Endothelial cell of umbilical vein (primary cell): ENCODE measurements at regions not wholly inside any gene's neighbourhood (a gene's known extent, or its start where the extent isn't known, plus 50 kb on each side); places are given as distances from the start of the nearest gene placed in this dataset.

Source experiments
- BruUV-seq: library from RNA; stranded (reverse); fragments of 400-500 nt; replicated peaks from 2 replicates; lab custom pipeline; 2021; lab: Mats Ljungman, UMichigan
- CTCF ChIA-PET: fragments of 300-600, 350-600 bp; sonication (Branson Sonifier 250); formaldehyde crosslinking; loops from one replicate; lab custom pipeline; 2021; ENCODE audit warnings: antibody characterized with exemption, inconsistent platforms; lab: Charles Lee
- POLR2A ChIA-PET: fragments of 300-600, 350-600 bp; sonication (Branson Sonifier 250); formaldehyde crosslinking; loops from one replicate; lab custom pipeline; 2021; ENCODE audit warnings: antibody characterized with exemption, inconsistent platforms; lab: Charles Lee
- DNase-seq: peaks from one replicate; pipeline ENCODE4 v3.0.0-alpha.2; 2011; ENCODE audit warnings: low read depth, low spot score
- FAIRE-seq: peaks from 2 replicates; lab custom pipeline; 2011; peaks lifted over from hg19 to GRCh38; lab: Jason Lieb, UNC
- H2AFZ ChIP-seq: 2 replicates; pipeline ENCODE4 v1.6.0; 2012; ENCODE audit warnings: low read depth, low read length, control low read depth, inconsistent platforms
- H3K27ac ChIP-seq: 2 replicates; pipeline ENCODE4 v1.5.1; 2011; ENCODE audit warnings: low read depth, mild to moderate bottlenecking, control low read depth, low read length, moderate library complexity; ENCODE audit not compliant: insufficient read depth
- H3K27me3 ChIP-seq, 2 experiments: 2 replicates each; pipeline versions ENCODE4 v1.6.0 to v1.6.1; 2011; ENCODE audit warnings: low read length in 2 of 2, mixed read lengths in 1 of 2; ENCODE audit not compliant: control insufficient read depth in 2 of 2, insufficient read depth in 2 of 2
- H3K36me3 ChIP-seq, 2 experiments: 2 replicates in 1 of 2; 3 replicates in 1 of 2; pipeline ENCODE4 v1.5.1; 2011; ENCODE audit warnings: low read length in 2 of 2, mild to moderate bottlenecking in 1 of 2, moderate library complexity in 1 of 2; ENCODE audit not compliant: control insufficient read depth in 2 of 2, insufficient read depth in 2 of 2; ENCODE audit errors: extremely low read depth in 1 of 2
- H3K4me1 ChIP-seq: 3 replicates; pipeline ENCODE4 v1.5.1; 2011; ENCODE audit warnings: mild to moderate bottlenecking, low read length; ENCODE audit not compliant: control insufficient read depth, insufficient read depth; ENCODE audit errors: extremely low read depth
- H3K4me2 ChIP-seq: 2 replicates; pipeline ENCODE4 v1.6.1; 2011; ENCODE audit warnings: low read length, control low read depth, mixed read lengths; ENCODE audit not compliant: insufficient read depth
- H3K4me3 ChIP-seq, 3 experiments: fragments of 200-600 bp in 1 of 3; sonication (generic), shearing (Covaris generic) in 1 of 3; replicated peaks in 1 of 3; 2 replicates each; pipeline ENCODE4 v1.5.1; 2011 to 2016; ENCODE audit warnings: control low read depth in 3 of 3, low read length in 3 of 3, mild to moderate bottlenecking in 2 of 3, inconsistent platforms in 1 of 3, low read depth in 1 of 3, moderate library complexity in 1 of 3; ENCODE audit not compliant: insufficient read depth in 1 of 3
- H3K79me2 ChIP-seq: 2 replicates; pipeline ENCODE4 v1.6.0; 2012; ENCODE audit warnings: low read length, inconsistent platforms; ENCODE audit not compliant: control insufficient read depth, insufficient read depth
- H3K9ac ChIP-seq: replicated peaks from 2 replicates; pipeline ENCODE3; 2011; ENCODE audit warnings: low read length, control low read depth; ENCODE audit not compliant: insufficient read depth; ENCODE audit errors: extremely low read depth
- H3K9me1 ChIP-seq: replicated peaks from 3 replicates; pipeline ENCODE4 v1.6.0; 2011; ENCODE audit warnings: mild to moderate bottlenecking, low read length; ENCODE audit not compliant: control insufficient read depth, insufficient read depth; ENCODE audit errors: extremely low read depth
- H3K9me3 ChIP-seq: replicated peaks from 2 replicates; pipeline ENCODE4 v1.5.1; 2012; ENCODE audit warnings: low read length, inconsistent platforms; ENCODE audit not compliant: control insufficient read depth, insufficient read depth
- H4K20me1 ChIP-seq: replicated peaks from 2 replicates; pipeline ENCODE3; 2011; ENCODE audit warnings: mild to moderate bottlenecking, low read length; ENCODE audit not compliant: control insufficient read depth, insufficient read depth; ENCODE audit errors: extremely low read depth
- CTCF ChIP-seq, 2 donors: IDR thresholded peaks; 1 replicate in 1 of 2; 2 replicates in 1 of 2; pipeline ENCODE4 v1.5.1; 2011; ENCODE audit warnings: low read length in 2 of 2, mild to moderate bottlenecking in 2 of 2, moderate library complexity in 2 of 2, control low read depth in 1 of 2, inconsistent platforms in 1 of 2, low read depth in 1 of 2; ENCODE audit not compliant: insufficient read depth in 1 of 2; ENCODE audit errors: extremely low read depth in 1 of 2
- EZH2 ChIP-seq: IDR thresholded peaks from 2 replicates; pipeline ENCODE4 v1.6.1; 2012; ENCODE audit warnings: borderline replicate concordance, low read depth, mild to moderate bottlenecking, moderate library complexity, low read length, inconsistent platforms; ENCODE audit not compliant: severe bottlenecking
- FOS ChIP-seq: IDR thresholded peaks from 2 replicates; pipeline ENCODE4 v1.6.1; 2011; ENCODE audit warnings: mild to moderate bottlenecking, low read length, moderate library complexity, borderline replicate concordance; ENCODE audit not compliant: insufficient read depth
- GATA2 ChIP-seq: IDR thresholded peaks from 2 replicates; pipeline ENCODE4 v1.7.0; 2011; ENCODE audit warnings: low read depth, mild to moderate bottlenecking, moderate library complexity, mixed read lengths, low read length; ENCODE audit not compliant: insufficient read length, insufficient read depth
- JUN ChIP-seq: IDR thresholded peaks from 2 replicates; pipeline ENCODE4 v1.6.1; 2011; ENCODE audit warnings: borderline replicate concordance, low read depth; ENCODE audit not compliant: insufficient read length, insufficient read depth
- MAX ChIP-seq: IDR thresholded peaks from 2 replicates; pipeline ENCODE4 v1.6.1; 2011; ENCODE audit not compliant: insufficient read depth, insufficient read length
- MYC ChIP-seq: IDR thresholded peaks from one replicate; pipeline ENCODE4 v1.6.1; 2011; ENCODE audit warnings: mild to moderate bottlenecking, low read depth, low read length
- POLR2A ChIP-seq: IDR thresholded peaks from 2 replicates; pipeline ENCODE4 v1.6.1; 2012; ENCODE audit warnings: low read depth, mild to moderate bottlenecking, control low read depth, low read length
- POLR2AphosphoS5 ChIP-seq: IDR thresholded peaks from 2 replicates; pipeline ENCODE4 v1.6.1; 2012; ENCODE audit warnings: low read depth, mild to moderate bottlenecking, control low read depth, low read length, moderate library complexity; ENCODE audit not compliant: insufficient read depth
- dilution Hi-C: fragments of 300-500 bp; cut with MboI; formaldehyde crosslinking; loops from one replicate; pipeline ENCODE4 v1.15.0; 2019; ENCODE audit warnings: low sequenced_read_pairs; ENCODE audit not compliant: extremely low pct_ligation_motif_present
- intact Hi-C: fragments of 100-400 bp; cut with micrococcal nuclease; formaldehyde crosslinking; loops from one replicate; pipeline ENCODE4 v1.10.0; 2022

GRCh38 chr2:215753808-215754207 is 259.5 kb downstream of the MREG start:
- no peaks in the 10 kb centered on the region for H3K9me1 ChIP-seq
- H3K27me3 ChIP-seq: no peaks in the 10 kb centered on the region
- no peak overlapping the region for H3K27ac ChIP-seq
- H3K9ac ChIP-seq: no peak overlapping the region
- peaks cover 20% of the 10 kb centered on the region for H3K4me1 ChIP-seq
- H3K79me2 ChIP-seq: no peaks in the 10 kb centered on the region
- H3K36me3 ChIP-seq: peaks cover 0 to 25% of the 10 kb centered on the region in 2 experiments
- H2AFZ ChIP-seq: no peak overlapping the region
- no peak overlapping the region for H3K4me2 ChIP-seq
- H4K20me1 ChIP-seq: no peaks in the 10 kb centered on the region
- no TSS peak for BruUV-seq
- DNase-seq: no peak
- dilution Hi-C loops: no loop called here
- no peak for FAIRE-seq
- H3K4me3 ChIP-seq: no peak overlapping the region
- POLR2A ChIA-PET: no interaction called here
- H3K9me3 ChIP-seq: no peaks in the 10 kb centered on the region
- intact Hi-C loops: no loop called here
- CTCF ChIA-PET: interaction anchor here (1.0 kb wide), 1 partner anchor 140 kb away, joined by 3 read pairs; no protein-coding TSS in a partner anchor
- no peak for TF ChIP-seq MYC
- TF ChIP-seq POLR2A: peak; percentile 32

- Histone ChIP-seq H3K4me3 (no peak overlapping the region), H3K36me3 (peaks cover 0 to 29% of the 10 kb centered on the region in 2 experiments), H3K4me2 (no peak overlapping the region), H3K9me3 (no peaks in the 10 kb centered on the region), H3K9ac (no peak overlapping the region), H2AFZ (no peak overlapping the region), H3K79me2 (no peaks in the 10 kb centered on the region), H4K20me1 (no peaks in the 10 kb centered on the region), H3K4me1 (peaks cover 12% of the 10 kb centered on the region), H3K27ac (no peak overlapping the region), H3K9me1 (no peaks in the 10 kb centered on the region), H3K27me3 (no peaks in the 10 kb centered on the region)
- intact Hi-C loops: no loop called here
- CTCF ChIA-PET: no interaction called here
- FAIRE-seq (no peak), DNase-seq (no peak)
- POLR2A ChIA-PET: no interaction called here
- no peak for TF ChIP-seq GATA2
- TF ChIP-seq POLR2AphosphoS5: no peak
- TF ChIP-seq MAX: no peak
- no peak for TF ChIP-seq JUN
- TF ChIP-seq EZH2: no peak
- TF ChIP-seq POLR2A: no peak
- no peak for TF ChIP-seq FOS
- TF ChIP-seq MYC: no peak
- TF ChIP-seq CTCF (IDR thresholded peaks at IDR 0.05; ENCODE audit: extremely low read depth in 1 of 2, insufficient read depth in 1 of 2, low read depth in 1 of 2, low read length in 2 of 2): no peak
- dilution Hi-C loops: no loop called here
- no TSS peak for BruUV-seq
Measured at GRCh38 chr2:215752991-215753390, 260.4 kb downstream of the MREG start.
